Activated gamma-delta T cell treated with anti-CD3 and anti-CD28 coated beads, Interleukin-2, amount 50 U/mL, for 16 hours (primary cell): ENCODE measurements at regions not wholly inside any gene's neighbourhood (a gene's known extent, or its start where the extent isn't known, plus 50 kb on each side); places are given as distances from the start of the nearest gene placed in this dataset.

ENCODE experiments used
- DNase-seq: peaks from one replicate; pipeline ENCODE4 v3.0.0-alpha.2; 2020; ENCODE audit warnings: low read depth

GRCh38 chr13:80284290-80284689 is 56.6 kb downstream of the SPRY2 start:
- DNase-seq: no peak

DNA sequence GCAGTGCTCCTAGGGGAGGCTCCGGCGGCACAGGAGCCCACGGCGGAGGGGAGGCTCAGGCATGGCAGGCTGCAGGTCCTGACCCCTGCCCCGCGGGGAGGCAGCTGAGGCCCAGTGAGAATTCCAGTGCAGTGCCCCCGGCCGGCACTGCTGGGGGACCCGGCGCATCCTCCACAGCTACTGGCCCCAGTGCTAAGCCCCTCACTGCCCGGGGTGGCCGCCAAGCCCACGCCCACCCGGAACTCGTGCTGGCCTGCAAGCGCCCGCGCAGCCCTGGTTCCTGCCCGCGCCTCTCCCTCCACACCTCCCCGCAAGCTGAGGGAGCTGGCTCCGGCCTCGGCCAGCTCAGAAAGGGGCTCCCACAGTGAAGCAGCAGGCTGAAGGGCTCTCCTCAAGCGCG is 62.2 kb downstream of the SPRY2 start:
- DNase-seq: no peak

DNA sequence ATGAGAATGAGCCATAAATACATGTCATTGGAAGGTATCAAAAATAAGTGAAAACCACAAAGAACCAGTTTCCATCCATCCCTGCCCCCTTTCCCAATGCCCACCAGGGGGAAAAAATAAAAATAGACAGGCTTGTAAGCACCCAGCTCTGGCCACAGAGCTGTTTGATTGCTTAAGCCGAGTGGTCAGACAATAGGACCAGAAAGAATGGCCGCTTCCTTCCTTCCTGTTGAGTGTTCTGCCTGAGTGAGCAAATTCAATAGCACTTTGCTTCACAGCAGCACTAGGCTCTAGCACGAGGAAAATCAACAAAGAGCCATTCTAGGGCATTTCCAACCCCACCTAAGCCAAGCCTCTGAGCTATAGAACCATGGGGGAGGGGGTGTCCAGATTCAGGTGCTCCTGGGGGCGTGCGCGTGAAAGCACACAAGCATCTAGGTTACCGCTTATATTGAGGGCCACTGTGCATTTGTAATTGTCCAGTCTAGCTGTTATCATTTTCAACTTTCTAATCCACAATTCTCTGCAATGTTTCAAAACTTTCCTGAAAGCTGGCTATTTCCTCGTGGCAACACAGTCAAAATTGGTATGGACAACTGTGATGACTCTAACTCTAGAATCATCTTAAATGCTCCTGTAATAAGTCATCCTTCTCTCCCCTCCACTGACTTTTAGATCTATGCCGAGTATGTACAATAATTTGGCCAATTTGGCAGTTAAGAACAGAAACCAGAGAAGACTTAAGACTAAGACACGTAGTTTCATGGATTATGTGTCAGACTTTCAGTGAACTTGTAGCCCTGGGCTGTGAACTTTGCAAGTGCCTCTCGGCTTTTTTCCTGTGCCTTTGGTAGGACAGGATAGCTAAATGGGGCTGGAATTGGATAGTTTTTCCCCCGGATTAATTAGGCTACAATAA is 64.3 kb downstream of the SPRY2 start:
- DNase-seq: no peak

- DNase-seq: no peak
Observed at GRCh38 chr13:80274643-80275042, 66.3 kb downstream of the SPRY2 start.

DNA sequence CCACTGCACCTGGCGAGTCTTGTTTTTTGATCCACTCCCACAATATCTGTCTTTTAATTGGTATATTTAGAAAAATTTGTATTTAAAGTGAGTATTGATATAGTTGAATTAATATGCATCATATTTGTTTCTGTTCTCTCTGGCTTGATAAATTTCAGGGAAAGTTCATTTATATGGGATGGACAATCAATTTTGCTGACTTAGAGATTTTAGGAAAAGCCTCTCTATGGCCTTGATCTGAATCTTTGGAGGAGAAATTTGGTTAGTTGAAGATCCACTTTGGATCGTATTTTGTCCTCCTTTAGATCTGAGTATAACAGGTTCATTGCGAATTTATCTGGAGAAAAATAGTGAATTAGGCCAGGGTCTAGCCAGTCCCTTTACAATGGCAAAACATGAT is 67.2 kb downstream of the SPRY2 start:
- DNase-seq: no peak

GRCh38 chr13:80265348-80265747 is 75.6 kb downstream of the SPRY2 start:
- no peak for DNase-seq

DNA sequence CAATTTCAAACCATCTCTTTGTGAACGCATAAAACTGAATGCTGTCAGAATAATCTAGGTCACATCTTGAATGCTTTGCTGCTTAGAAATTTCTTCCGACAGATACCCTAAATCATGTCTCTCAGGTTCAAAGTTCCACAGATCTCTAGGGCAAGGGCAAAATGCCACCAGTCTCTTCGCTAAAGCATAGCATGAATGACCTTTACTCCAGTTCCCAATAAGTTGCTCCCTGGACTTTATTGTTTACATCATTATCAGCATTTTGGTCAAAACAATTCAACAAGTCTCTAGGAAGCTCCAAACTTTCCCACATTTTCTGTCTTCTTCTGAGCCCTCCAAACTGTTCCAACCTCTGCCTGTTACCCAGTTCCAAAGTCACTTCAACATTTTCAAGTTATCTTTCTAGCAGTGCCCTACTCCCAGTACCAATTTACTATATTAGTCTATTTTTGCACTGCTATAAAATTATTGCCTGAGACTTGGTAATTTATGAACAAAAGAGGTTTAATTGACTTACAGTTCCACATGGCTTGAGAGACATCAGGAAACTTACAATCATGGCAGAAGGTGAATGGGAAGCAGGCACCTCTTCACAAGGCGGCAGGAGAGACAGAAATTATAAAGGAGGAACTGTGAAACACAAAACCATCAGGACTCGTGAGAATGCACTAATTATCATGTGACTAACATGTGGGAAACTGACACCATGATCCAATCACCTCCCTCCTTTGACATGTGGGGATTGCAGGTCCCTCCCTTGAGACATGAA is 77.0 kb downstream of the SPRY2 start:
- DNase-seq: no peak

DNA sequence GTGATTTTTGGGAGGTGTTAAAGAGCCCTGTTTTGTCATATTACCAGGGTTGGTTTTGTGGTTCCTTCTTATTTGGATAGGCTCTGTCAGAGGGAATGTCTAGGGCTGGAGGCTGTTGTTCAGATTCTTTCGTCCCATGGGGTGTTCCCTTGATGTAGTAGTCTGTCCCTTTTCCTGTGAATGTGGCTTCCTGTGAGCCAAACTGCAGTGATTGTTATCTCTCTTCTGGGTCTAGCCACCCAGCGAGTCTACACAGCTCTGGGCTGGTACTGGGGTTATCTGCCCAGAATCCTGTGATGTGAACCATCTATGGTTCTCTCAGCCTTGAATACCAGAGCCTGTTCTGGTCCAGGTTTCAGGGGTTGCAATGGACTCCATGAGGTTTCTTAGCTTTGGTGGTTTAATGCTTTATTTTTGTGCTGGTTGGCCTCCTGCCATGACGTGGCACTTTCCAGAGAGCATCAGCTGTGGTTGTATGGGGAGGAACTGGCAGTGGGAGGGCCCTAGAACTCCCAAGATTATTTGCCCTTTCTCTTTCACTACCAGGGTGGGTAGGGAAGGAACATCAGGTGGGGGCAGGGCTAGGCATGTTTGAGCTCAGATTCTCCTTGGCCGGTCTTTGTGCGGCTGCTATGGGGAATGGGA is 78.8 kb downstream of the SPRY2 start:
- DNase-seq: no peak

GRCh38 chr13:80259159-80259558 is 81.8 kb downstream of the SPRY2 start:
- no peak for DNase-seq

DNA sequence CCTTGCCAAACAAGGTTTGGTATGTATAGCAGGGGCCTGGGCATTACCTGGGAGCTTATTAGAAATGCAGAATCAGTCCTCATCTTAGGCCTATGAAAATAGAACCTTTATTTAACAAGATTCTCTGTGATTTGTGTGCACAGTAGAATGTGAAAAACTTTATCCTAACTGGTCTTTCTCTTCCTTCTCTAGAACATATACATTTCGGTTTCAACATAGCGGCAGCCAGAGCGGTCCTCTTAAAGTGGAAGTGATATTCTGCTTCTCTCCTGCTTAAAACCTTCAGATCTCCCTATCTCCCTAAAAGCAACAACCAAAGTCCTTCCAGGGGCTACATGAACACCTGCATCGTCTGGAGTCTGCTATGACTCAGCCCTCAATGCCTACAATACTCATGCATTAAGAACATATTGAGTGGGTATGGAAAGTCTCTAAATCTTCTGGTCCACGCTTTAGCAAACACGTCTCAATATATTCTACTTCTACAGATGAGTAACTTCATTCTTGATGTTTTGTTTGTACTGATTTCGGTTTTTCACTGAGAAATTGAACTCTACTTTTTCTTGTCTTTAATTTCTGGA is 84.5 kb downstream of the SPRY2 start:
- DNase-seq: no peak

DNA sequence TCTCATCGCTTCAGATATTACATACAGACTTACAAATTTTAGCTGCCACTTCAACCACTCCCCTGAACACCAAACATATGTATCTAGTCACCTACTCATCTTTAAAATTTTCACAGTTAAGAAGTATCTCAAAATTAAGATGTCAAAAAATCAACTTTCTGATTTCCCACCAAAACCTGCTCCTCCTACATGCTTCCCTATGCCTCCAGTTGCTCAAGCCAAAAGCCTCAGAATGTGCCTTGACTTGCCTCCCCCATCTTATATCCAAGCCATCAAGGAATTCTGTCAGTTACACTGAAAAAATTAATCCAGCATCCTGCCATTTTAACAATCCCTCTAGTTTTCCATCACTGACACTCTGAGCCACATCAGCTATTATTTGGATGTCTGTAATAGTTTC is 85.0 kb downstream of the SPRY2 start:
- DNase-seq: no peak

DNA sequence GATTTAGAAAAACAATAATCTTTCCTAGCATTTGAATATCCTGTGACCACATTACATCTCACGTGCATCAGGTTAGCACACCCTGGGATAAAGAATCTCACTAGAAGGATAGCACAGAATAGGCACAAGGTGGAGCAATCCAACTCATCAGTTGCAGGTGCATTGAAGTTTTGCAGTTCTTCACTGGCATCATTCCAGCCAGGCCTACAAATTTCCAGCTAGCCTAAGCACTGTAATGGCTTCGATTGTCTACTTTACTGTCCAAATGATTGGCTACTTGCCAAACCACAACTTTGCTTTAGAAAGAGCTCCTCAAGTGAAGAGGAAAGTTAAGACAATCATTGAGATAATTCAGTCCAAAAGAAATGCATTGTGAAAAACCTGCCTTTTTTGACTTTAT is 89.5 kb downstream of the SPRY2 start:
- DNase-seq: no peak

- no peak for DNase-seq
Observed at GRCh38 chr13:80250213-80250810, 90.6 kb downstream of the SPRY2 start.

DNA sequence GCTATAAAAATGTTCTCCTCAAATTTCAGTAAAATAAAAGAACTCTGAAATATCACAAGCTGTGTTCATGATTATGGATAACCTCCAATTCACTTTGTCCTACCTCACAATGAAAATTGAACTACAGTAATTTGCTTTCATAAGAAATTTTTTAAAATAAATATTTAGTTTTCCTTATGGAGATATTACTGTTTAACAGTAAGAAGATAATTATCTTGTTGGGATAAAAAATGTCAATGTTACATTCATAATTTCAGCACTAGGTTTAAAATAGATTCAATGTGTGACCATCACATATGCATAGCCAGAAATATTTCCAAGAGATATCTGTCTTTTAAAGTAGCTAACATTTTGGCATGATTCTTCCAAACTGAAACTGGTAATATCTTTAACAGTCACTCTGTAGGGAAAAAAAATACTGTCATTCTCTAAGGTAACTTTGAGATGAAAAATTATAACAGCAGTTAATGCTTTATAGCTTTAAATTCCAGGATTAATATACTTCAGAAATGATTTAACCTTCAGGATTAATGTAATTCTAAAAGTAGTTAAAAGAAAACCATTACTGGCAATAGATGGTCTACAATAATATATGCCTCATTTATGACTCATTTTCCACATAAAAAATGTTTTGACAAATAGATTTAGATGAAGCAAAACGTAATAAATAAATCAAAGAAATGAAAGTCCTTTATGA is 91.3 kb downstream of the SPRY2 start:
- DNase-seq: no peak

DNA sequence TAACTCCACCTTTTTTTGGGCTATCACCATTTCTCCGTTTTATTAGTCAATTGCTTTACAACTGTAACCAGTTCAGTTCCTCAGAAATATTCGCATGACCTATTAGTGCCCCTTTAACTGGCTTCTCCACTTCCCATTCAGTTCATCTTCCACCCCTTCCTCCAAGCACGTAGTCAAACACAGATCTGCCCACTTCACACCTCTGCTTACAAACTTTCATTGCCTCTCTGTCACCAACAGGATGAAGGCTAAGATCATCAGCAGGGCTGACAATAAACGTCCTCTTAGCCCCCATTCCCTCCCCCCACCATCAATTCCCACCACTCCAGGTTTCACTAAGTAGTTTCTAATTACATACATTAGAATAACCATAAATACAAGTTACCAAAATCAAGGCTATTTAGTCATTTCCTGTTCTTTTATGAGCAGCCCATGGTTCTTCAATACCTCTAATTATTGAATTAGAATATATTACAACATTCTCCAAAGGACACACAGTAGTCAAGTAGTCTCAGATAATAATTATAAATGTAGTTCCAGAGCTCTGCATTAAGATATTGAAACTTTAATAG is 95.7 kb downstream of the SPRY2 start:
- DNase-seq: no peak

GRCh38 chr13:80244574-80244973 is 96.4 kb downstream of the SPRY2 start:
- DNase-seq: no peak

- no peak for DNase-seq
Observed at GRCh38 chr13:80242728-80243427, 98.0 kb downstream of the SPRY2 start.

- DNase-seq: no peak
Observed at GRCh38 chr13:80239571-80240255, 101.2 kb downstream of the SPRY2 start.

GRCh38 chr13:80239116-80239515 is 101.8 kb downstream of the SPRY2 start:
- DNase-seq: no peak

GRCh38 chr13:80237646-80238045 is 103.3 kb downstream of the SPRY2 start:
- no peak for DNase-seq
